Thoracic aorta (tissue), 2 donors: ENCODE measurements at regions not wholly inside any gene's neighbourhood (a gene's known extent, or its start where the extent isn't known, plus 50 kb on each side); places are given as distances from the start of the nearest gene placed in this dataset.
"Not testable (repeated sequence)": the region's sequence is repeated elsewhere in the genome, so short reads cannot be mapped to it uniquely, and the experiment has no call there.

Experiments
- ATAC-seq: fragments of 150-250 bp; one replicate; pipeline ENCODE4 v1.8.0; 2017; ENCODE audit warnings: low read depth; ENCODE audit not compliant: insufficient number of reproducible peaks, low FRiP score
- DNase-seq: peaks from one replicate; pipeline ENCODE4 v3.0.0-alpha.2; 2020; ENCODE audit warnings: low spot score
- H3K27ac ChIP-seq, 2 donors: fragments of 200-600 bp; sonication (generic); 1 replicate in 1 of 2; 2 replicates in 1 of 2; pipeline ENCODE4 v1.5.1; 2016; ENCODE audit warnings: mild to moderate bottlenecking in 2 of 2, moderate library complexity in 2 of 2
- H3K27me3 ChIP-seq: fragments of 200-600 bp; sonication (generic); replicated peaks from 2 replicates; pipeline ENCODE4 v1.6.0; 2016; ENCODE audit warnings: mild to moderate bottlenecking; ENCODE audit not compliant: insufficient read depth
- H3K36me3 ChIP-seq: fragments of 200-600 bp; sonication (generic); one replicate; pipeline ENCODE4 v1.5.1; 2016
- H3K4me1 ChIP-seq, 2 donors: fragments of 200-600 bp; sonication (generic); 1 replicate in 1 of 2; 2 replicates in 1 of 2; pipeline versions ENCODE4 v1.5.1 to v1.6.0; 2016; ENCODE audit warnings: low read depth in 2 of 2, mild to moderate bottlenecking in 1 of 2; ENCODE audit not compliant: control insufficient read depth in 1 of 2
- H3K4me3 ChIP-seq: fragments of 200-600 bp; sonication (generic); 2 replicates; pipeline ENCODE4 v1.5.1; 2016; ENCODE audit warnings: mild to moderate bottlenecking
- H3K9me3 ChIP-seq: fragments of 200-600 bp; sonication (generic); 2 replicates; pipeline ENCODE4 v1.5.1; 2016
- TF ChIP-seq, protein P1 (sequence below): fragments of 200-600 bp; sonication (generic); IDR thresholded peaks from one replicate; pipeline ENCODE4 v1.5.1; 2019; ENCODE audit warnings: antibody characterized with exemption

DNA sequence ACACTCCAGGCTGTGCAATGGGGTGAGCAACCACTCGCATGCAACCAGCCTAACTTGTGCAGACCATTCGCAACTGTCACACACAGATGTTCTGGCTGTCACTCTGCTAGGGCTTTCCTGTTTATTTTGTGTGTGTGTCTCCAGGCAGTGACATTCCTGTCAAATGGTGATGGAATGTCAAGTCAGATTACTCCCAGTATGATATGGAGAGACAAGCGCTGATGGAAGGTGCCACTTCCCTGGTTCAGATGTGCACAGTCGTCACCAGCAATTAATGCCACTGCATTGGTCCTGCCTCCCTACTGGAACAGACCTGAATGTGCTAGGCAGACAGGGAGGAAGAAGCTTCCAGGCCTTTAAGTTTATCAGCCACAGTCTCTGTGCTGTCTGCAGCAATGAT lies 442.4 kb upstream of the ISX start:
- H3K27me3 ChIP-seq, result no peaks in the 10 kb centered on the region
- DNase-seq, result no peak
- TF ChIP-seq, protein P1, sequence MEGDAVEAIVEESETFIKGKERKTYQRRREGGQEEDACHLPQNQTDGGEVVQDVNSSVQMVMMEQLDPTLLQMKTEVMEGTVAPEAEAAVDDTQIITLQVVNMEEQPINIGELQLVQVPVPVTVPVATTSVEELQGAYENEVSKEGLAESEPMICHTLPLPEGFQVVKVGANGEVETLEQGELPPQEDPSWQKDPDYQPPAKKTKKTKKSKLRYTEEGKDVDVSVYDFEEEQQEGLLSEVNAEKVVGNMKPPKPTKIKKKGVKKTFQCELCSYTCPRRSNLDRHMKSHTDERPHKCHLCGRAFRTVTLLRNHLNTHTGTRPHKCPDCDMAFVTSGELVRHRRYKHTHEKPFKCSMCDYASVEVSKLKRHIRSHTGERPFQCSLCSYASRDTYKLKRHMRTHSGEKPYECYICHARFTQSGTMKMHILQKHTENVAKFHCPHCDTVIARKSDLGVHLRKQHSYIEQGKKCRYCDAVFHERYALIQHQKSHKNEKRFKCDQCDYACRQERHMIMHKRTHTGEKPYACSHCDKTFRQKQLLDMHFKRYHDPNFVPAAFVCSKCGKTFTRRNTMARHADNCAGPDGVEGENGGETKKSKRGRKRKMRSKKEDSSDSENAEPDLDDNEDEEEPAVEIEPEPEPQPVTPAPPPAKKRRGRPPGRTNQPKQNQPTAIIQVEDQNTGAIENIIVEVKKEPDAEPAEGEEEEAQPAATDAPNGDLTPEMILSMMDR, result no peak

DNA sequence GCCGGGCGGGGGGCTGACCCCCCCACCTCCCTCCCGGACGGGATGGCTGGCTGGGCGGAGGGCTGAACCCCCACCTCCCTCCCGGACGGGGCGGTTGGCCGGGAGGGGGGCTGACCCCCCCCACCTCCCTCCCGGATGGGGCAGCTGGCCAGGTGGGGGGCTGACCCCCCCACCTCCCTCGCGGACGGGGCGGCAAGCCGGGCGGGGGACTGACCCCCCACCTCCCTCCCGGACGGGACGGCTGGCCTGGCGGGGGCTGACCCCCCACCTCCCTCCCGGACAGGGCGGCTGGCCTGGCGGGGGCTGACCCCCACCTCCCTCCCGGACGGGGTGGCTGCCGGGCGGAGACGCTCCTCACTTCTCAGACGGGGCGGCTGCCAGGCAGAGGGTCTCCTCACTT lies 440.1 kb upstream of the ISX start:
- not testable (repeated sequence) for H3K4me3 ChIP-seq, H3K36me3 ChIP-seq, H3K27ac ChIP-seq, ATAC-seq, H3K4me1 ChIP-seq, DNase-seq, H3K27me3 ChIP-seq, H3K9me3 ChIP-seq

More for the DNA sequence above, 442.4 kb upstream of the ISX start:
- ATAC-seq, result no peak
- Histone ChIP-seq H3K36me3 (no peaks in the 10 kb centered on the region), H3K4me3 (no peak overlapping the region), H3K9me3 (no peaks in the 10 kb centered on the region), H3K4me1 (no peaks in the 10 kb centered on the region), H3K27ac (no peak overlapping the region)

DNA sequence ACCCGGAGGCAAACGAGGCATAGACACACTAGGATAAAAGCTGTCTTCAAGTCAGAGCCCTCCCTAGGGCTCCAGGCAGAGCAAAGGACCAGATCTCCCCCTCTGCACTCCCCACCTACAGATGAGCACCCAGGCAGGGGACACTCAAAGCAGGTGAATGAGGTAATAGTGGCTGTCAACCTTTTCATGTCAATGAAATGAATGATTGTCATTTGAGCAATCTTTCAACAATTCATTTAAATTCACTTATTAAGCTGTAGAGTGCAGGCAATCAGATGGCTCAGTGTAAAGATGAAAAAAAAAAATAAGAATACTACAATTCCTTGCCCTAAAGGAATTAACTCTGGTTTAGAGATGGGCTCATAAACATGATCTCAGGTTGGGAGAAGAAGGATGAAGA lies 427.8 kb upstream of the ISX start:
- ATAC-seq, result no peak
- no peaks in the 10 kb centered on the region for H3K27me3 ChIP-seq
- H3K27ac ChIP-seq, result no peak overlapping the region
- no peak for DNase-seq
- H3K4me3 ChIP-seq, result no peak overlapping the region
- no peaks in the 10 kb centered on the region for H3K36me3 ChIP-seq
- TF ChIP-seq, protein P1, result no peak
- H3K9me3 ChIP-seq, result no peaks in the 10 kb centered on the region
- H3K4me1 ChIP-seq, result no peaks in the 10 kb centered on the region

DNA sequence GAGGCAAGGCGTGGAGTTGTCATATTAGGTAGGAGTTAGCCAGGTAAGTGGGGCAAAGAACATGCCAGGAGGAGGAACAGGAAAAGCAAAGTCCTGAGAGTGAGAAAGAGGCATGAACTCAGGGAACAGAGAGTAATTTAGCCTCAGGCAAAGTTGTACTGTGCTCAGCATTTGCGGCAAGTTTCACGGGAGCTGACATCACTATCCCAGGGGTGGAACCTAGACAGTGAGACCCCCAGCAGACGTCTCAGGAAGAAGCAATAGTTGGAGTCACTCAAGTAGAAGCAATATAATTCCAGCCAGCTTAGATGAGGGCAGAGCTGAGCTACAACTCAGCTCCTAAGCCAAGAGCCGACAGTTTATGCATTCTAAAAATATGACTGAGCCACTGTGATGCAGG lies 426.0 kb upstream of the ISX start:
- no peaks in the 10 kb centered on the region for H3K36me3 ChIP-seq
- ATAC-seq (no peak), DNase-seq (no peak)
- no peaks in the 10 kb centered on the region for H3K4me1 ChIP-seq
- TF ChIP-seq, protein P1, result no peak
- no peaks in the 10 kb centered on the region for H3K9me3 ChIP-seq
- no peak overlapping the region for H3K27ac ChIP-seq
- no peaks in the 10 kb centered on the region for H3K27me3 ChIP-seq
- no peak overlapping the region for H3K4me3 ChIP-seq

DNA sequence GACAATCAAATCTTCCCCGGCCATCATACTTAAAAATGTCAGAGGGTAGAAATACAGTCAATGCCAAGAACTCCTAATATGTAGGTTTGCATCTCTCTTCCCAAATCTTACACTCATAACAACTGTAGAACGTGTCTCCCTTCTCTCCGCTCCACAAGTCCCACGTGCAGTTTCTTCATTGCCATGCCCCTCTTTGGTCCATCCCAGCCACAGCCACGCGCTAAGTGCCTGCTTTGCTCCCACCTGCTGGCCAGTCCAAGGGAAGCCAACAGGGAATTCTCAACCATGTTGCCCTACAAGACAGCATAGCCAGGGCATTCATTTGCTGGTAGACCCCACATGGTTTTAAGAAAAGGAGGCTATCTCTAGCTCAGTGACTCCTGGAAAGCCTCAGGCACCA lies 420.6 kb upstream of the ISX start:
- H3K4me1 ChIP-seq, result no peaks in the 10 kb centered on the region
- H3K4me3 ChIP-seq, result no peak overlapping the region

DNA sequence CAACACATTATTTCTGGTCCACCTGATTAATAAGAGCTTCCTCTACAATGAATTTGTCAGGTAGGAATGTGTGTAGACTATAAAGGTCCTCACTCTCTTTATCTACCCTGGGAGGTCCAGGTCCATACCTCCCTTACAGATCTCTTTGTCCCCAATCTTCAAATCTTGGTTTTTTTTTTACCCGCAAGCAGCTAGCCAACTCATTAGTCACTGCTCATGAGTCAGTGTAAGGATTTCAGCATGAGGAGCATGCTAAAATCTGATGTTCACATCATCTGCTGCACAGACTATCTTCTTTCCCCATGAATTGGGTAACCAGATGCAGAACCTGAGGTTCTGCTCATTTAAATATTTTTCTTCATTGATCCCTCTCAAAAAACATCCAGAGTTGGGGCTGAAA lies 397.0 kb upstream of the ISX start:
- Histone ChIP-seq H3K36me3 (no peaks in the 10 kb centered on the region), H3K27me3 (no peaks in the 10 kb centered on the region), H3K27ac (no peak overlapping the region), H3K4me3 (no peak overlapping the region), H3K9me3 (no peaks in the 10 kb centered on the region), H3K4me1 (no peaks in the 10 kb centered on the region)
- DNase-seq (no peak), ATAC-seq (no peak)
- TF ChIP-seq, protein P1, result no peak

More for the DNA sequence above, 420.6 kb upstream of the ISX start:
- TF ChIP-seq, protein P1, result no peak
- no peak overlapping the region for H3K27ac ChIP-seq
- no peak for DNase-seq
- no peaks in the 10 kb centered on the region for H3K27me3 ChIP-seq
- H3K36me3 ChIP-seq, result no peaks in the 10 kb centered on the region
- H3K9me3 ChIP-seq, result no peaks in the 10 kb centered on the region
- ATAC-seq, result no peak

DNA sequence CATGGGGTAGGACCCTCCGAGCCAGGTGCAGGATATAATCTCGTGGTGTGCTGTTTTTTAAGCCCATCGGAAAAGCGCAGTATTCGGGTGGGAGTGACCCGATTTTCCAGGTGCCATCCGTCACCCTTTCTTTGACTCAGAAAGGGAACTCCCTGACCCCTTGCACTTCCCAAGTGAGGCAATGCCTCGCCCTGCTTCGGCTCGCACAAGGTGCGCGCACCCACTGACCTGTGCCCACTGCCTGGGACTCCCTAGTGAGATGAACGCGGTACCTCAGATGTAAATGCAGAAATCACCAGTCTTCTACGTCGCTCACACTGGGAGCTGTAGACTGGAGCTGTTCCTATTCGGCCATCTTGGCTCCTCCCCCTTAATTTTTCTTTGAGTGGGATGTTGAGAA lies 382.9 kb upstream of the ISX start:
- not testable (repeated sequence) for H3K27ac ChIP-seq, DNase-seq, H3K4me1 ChIP-seq, H3K27me3 ChIP-seq, H3K4me3 ChIP-seq, ATAC-seq, H3K9me3 ChIP-seq, H3K36me3 ChIP-seq

DNA sequence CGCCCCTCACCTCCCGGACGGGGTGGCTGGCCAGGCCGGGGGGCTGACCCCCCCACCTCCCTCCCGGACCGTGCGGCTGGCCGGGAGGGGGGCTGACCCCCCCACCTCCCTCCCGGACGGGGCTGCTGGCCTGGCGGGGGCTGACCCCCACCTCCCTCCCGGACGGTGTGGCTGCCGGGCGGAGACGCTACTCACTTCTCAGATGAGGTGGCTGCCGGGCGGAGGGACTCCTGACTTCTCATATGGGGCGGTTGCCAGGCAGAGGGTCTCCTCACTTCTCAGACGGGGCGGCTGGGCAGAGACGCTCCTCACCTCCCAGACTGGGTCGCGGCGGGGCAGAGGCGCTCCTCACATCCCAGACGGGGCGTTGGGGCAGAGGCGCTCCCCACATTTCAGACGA lies 381.7 kb upstream of the ISX start:
- ATAC-seq, H3K27me3 ChIP-seq, DNase-seq, H3K4me1 ChIP-seq, H3K9me3 ChIP-seq, H3K36me3 ChIP-seq, H3K27ac ChIP-seq, H3K4me3 ChIP-seq: not testable (repeated sequence)
